SU-DHL-6 (cell line): ENCODE measurements at regions not wholly inside any gene's neighbourhood (a gene's known extent, or its start where the extent isn't known, plus 50 kb on each side); places are given as distances from the start of the nearest gene placed in this dataset.

ENCODE experiments used
- H2AFZ ChIP-seq: fragments of 200-600 bp; sonication (generic); 2 replicates; pipeline ENCODE4 v1.6.1; 2014; ENCODE audit warnings: low read depth, mild to moderate bottlenecking, moderate library complexity, mixed read lengths, antibody characterized with exemption, low read length; ENCODE audit not compliant: severe bottlenecking
- H3F3A ChIP-seq: fragments of 200-600 bp; shearing (Covaris generic); 2 replicates; pipeline ENCODE4 v1.6.0; 2016; ENCODE audit warnings: antibody characterized with exemption, mild to moderate bottlenecking; ENCODE audit not compliant: insufficient read depth
- H3K27ac ChIP-seq: fragments of 200-600 bp; sonication (generic); 2 replicates; pipeline ENCODE4 v1.5.1; 2016; ENCODE audit warnings: low read depth, mild to moderate bottlenecking, low read length, moderate library complexity, mixed read lengths
- H3K27me3 ChIP-seq: fragments of 200-600 bp; sonication (generic), shearing (Covaris generic); 2 replicates; pipeline ENCODE4 v1.6.0; 2014; ENCODE audit warnings: mild to moderate bottlenecking, low read length
- H3K36me3 ChIP-seq: fragments of 200-600 bp; sonication (generic); 2 replicates; pipeline ENCODE4 v1.6.1; 2014; ENCODE audit warnings: mild to moderate bottlenecking, low read length, mixed read lengths
- H3K4me2 ChIP-seq: fragments of 300-600, 200-600 bp; shearing (Covaris generic), sonication (generic); 2 replicates; pipeline ENCODE4 v1.6.0; 2014; ENCODE audit warnings: low read length, low read depth, mild to moderate bottlenecking; ENCODE audit not compliant: poor library complexity, severe bottlenecking
- H3K4me3 ChIP-seq: fragments of 200-600 bp; sonication (generic); 2 replicates; pipeline ENCODE4 v1.5.1; 2014; ENCODE audit warnings: antibody characterized with exemption, low read length, mild to moderate bottlenecking, mixed read lengths; ENCODE audit not compliant: insufficient read depth, poor library complexity, severe bottlenecking
- H3K79me2 ChIP-seq: fragments of 200-600 bp; sonication (generic); 2 replicates; pipeline ENCODE4 v1.6.1; 2014; ENCODE audit warnings: mild to moderate bottlenecking, low read length, moderate library complexity; ENCODE audit not compliant: insufficient read depth
- H3K9ac ChIP-seq: fragments of 200-600 bp; sonication (generic); 2 replicates; pipeline ENCODE4 v1.7.0; 2014; ENCODE audit warnings: mild to moderate bottlenecking, low read length
- H3K9me2 ChIP-seq: fragments of 200-600 bp; sonication (generic); replicated peaks from 2 replicates; pipeline ENCODE4 v1.6.1; 2014; ENCODE audit warnings: low read length; ENCODE audit not compliant: insufficient read depth
- H3K9me3 ChIP-seq: fragments of 200-600 bp; sonication (generic); 2 replicates; pipeline ENCODE4 v1.6.1; 2014; ENCODE audit warnings: low read length, mixed read lengths; ENCODE audit not compliant: insufficient read depth
- H4K20me1 ChIP-seq: fragments of 200-600 bp; sonication (generic); 2 replicates; pipeline ENCODE4 v1.6.1; 2014; ENCODE audit warnings: low read depth, mild to moderate bottlenecking, antibody characterized with exemption, low read length, moderate library complexity, mixed read lengths
- CTCF ChIP-seq: fragments of 200-600 bp; sonication (generic); IDR thresholded peaks from one replicate; pipeline ENCODE4 v1.5.1; 2017; ENCODE audit warnings: antibody characterized with exemption, mild to moderate bottlenecking, low read length, moderate library complexity; ENCODE audit not compliant: insufficient read depth, poor library complexity, severe bottlenecking
- EZH2phosphoT487 ChIP-seq: fragments of 200-600 bp; sonication (generic), shearing (Covaris generic); conservative IDR thresholded peaks from 2 replicates; pipeline ENCODE4 v1.6.1; 2018; ENCODE audit warnings: mild to moderate bottlenecking, antibody characterized with exemption, low read length, moderate library complexity, mixed read lengths

GRCh38 chr4:112817933-112818593 lies 181.1 kb downstream of the LARP7 start:
- Histone ChIP-seq H3F3A (no peaks in the 10 kb centered on the region), H3K36me3 (no peaks in the 10 kb centered on the region), H3K9me3 (no peaks in the 10 kb centered on the region), H3K4me2 (peak overlapping the region; percentile 87), H3K27ac (peak overlapping the region; percentile 50), H4K20me1 (no peaks in the 10 kb centered on the region), H3K79me2 (peaks cover 16% of the 10 kb centered on the region; the same call in 1 of the 2 replicates), H3K9me2 (no peaks in the 10 kb centered on the region), H3K27me3 (no peaks in the 10 kb centered on the region), H2AFZ (peak overlapping the region; percentile 93), H3K4me3 (peak overlapping the region; percentile 76), H3K9ac (peak overlapping the region; percentile 80)
- TF ChIP-seq EZH2phosphoT487 = no peak
- no peak for TF ChIP-seq CTCF

GRCh38 chr4:112818594-112818965 lies 181.6 kb downstream of the LARP7 start:
- no peaks in the 10 kb centered on the region for H3K9me2 ChIP-seq
- no peaks in the 10 kb centered on the region for H3K27me3 ChIP-seq
- H3K27ac ChIP-seq = peak overlapping the region; percentile 50
- TF ChIP-seq CTCF = no peak
- TF ChIP-seq EZH2phosphoT487 = no peak
- no peaks in the 10 kb centered on the region for H3K9me3 ChIP-seq
- no peaks in the 10 kb centered on the region for H4K20me1 ChIP-seq
- H3K36me3 ChIP-seq = no peaks in the 10 kb centered on the region
- peak overlapping the region; percentile 93 for H2AFZ ChIP-seq
- H3K9ac ChIP-seq = peak overlapping the region; percentile 80
- H3F3A ChIP-seq = no peaks in the 10 kb centered on the region
- H3K4me2 ChIP-seq = peak overlapping the region; percentile 87
- peaks cover 16% of the 10 kb centered on the region; the same call in 1 of the 2 replicates for H3K79me2 ChIP-seq
- H3K4me3 ChIP-seq = peak overlapping the region; percentile 76

- no peak for TF ChIP-seq EZH2phosphoT487
- no peak for TF ChIP-seq CTCF
- no peak overlapping the region for H2AFZ ChIP-seq
- H3K27ac ChIP-seq = no peak overlapping the region
- no peak overlapping the region for H3K4me3 ChIP-seq
- H3K27me3 ChIP-seq = no peaks in the 10 kb centered on the region
- peaks cover 16% of the 10 kb centered on the region; the same call in 1 of the 2 replicates for H3K79me2 ChIP-seq
- no peaks in the 10 kb centered on the region for H3K9me3 ChIP-seq
- no peaks in the 10 kb centered on the region for H3F3A ChIP-seq
- H3K9ac ChIP-seq = no peak overlapping the region
- H3K4me2 ChIP-seq = peak overlapping the region; percentile 87
- no peaks in the 10 kb centered on the region for H3K9me2 ChIP-seq
- H4K20me1 ChIP-seq = no peaks in the 10 kb centered on the region
- H3K36me3 ChIP-seq = no peaks in the 10 kb centered on the region
These were observed 182.8 kb downstream of the LARP7 start for GRCh38 chr4:112819729-112820128.
